ENCODE measurements at regions not wholly inside any gene's neighbourhood (a gene's known extent, or its start where the extent isn't known, plus 50 kb on each side); places are given as distances from the start of the nearest gene placed in this dataset.

GRCh38 chr9:13575558-13575957 lies 296.1 kb upstream of the MPDZ start:
- H3K4me3 ChIP-seq (ENCODE audit: low read depth, low read length) = no peak overlapping the region
- DNase-seq (ENCODE audit: low read depth) = no peak
- TF ChIP-seq, protein P1, sequence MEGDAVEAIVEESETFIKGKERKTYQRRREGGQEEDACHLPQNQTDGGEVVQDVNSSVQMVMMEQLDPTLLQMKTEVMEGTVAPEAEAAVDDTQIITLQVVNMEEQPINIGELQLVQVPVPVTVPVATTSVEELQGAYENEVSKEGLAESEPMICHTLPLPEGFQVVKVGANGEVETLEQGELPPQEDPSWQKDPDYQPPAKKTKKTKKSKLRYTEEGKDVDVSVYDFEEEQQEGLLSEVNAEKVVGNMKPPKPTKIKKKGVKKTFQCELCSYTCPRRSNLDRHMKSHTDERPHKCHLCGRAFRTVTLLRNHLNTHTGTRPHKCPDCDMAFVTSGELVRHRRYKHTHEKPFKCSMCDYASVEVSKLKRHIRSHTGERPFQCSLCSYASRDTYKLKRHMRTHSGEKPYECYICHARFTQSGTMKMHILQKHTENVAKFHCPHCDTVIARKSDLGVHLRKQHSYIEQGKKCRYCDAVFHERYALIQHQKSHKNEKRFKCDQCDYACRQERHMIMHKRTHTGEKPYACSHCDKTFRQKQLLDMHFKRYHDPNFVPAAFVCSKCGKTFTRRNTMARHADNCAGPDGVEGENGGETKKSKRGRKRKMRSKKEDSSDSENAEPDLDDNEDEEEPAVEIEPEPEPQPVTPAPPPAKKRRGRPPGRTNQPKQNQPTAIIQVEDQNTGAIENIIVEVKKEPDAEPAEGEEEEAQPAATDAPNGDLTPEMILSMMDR (IDR thresholded peaks at IDR 0.05; ENCODE audit: control insufficient read depth, extremely low read depth, insufficient read depth) = no peak

DNA sequence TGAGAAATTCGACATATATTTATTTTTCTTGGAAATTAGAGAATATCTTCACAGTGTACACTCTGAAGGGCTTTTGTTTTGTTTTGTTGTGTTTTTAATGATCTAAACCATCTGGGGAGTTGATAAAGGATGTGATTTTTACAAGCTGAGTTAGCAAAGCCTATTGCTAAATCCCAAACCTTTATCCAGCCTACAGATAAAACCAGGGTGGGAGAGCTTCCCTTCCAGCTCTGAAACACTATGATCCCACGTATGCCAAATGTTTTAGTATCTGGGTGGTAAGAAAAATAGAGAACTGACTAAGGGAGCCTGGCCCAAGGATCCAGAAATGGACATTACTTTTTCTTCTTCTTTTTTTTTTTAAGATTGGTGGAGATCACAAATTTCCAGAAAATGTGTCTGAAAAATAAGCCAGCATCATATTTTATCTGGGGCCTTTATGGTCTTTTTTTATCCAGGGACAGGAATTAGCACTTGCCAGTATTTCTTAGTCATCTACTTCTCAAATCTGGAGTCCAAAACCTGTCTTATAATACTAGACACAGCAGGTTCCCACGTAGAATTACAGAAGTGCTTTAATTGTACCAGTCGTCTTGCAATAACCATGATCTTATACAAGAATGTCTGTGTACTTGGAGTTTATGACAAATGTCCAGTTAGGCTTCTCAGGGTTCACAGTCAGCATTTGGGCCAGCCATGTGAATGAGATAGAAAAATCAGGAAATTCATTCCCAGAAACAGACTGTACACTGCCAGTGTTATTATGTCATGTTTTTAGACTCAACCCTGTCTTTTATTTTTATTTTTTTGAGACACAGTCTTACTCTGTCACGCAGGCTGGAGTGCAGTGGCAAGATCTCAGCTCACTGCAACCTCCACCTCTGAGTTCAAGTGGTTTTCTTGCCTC lies 290.8 kb upstream of the MPDZ start:
- TF ChIP-seq, protein P1 (IDR thresholded peaks at IDR 0.05; ENCODE audit: control insufficient read depth, extremely low read depth, insufficient read depth) = no peak

GRCh38 chr9:13569602-13570067 lies 290.1 kb upstream of the MPDZ start:
- no peak for DNase-seq (ENCODE audit: low read depth)
- no peak overlapping the region for H3K4me3 ChIP-seq (ENCODE audit: low read depth, low read length)
- TF ChIP-seq, protein P1 (IDR thresholded peaks at IDR 0.05; ENCODE audit: control insufficient read depth, extremely low read depth, insufficient read depth) = no peak

More for the DNA sequence above, 290.8 kb upstream of the MPDZ start:
- DNase-seq (ENCODE audit: low read depth) = no peak
- H3K4me3 ChIP-seq (ENCODE audit: low read depth, low read length) = no peak overlapping the region

DNA sequence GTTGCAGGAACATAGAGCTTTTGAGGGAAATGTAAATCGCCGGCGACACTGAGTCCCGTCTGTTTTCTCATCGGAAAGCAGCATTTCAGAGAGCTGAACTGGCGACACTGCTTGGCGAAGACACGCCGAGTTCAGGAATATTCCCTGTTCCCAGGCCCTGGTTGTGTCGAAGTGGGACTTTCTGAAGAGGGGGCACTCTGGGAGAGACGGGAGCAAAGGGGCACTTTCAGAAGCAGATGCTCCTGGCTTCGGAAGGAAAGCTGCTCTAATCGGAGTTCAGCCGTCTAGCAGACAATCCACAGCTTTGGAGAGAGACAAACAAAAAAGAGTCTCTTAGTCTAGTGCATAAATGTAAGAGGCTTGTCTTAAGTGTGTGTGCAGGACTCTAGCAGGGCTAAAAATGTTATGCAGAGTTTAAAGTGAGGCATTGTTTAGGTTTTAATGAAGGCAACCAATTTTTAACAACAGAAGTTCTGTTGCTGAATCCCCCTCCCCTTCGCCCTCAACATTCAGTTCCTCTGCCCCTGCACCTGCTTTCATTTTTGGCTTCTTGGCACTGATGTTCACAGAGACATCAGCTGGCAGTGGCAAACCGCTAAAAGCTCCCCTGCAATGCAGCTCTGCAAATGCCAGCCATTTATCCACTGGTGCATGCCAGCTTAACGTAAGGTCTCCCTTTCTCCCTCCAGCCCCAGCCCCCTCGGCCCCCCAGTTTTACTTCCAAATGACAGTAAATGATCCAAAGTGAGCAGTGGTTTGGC lies 289.5 kb upstream of the MPDZ start:
- H3K4me3 ChIP-seq (ENCODE audit: low read depth, low read length) = no peak overlapping the region
- no peak for DNase-seq (ENCODE audit: low read depth)
- TF ChIP-seq, protein P1 (IDR thresholded peaks at IDR 0.05; ENCODE audit: control insufficient read depth, extremely low read depth, insufficient read depth) = no peak

DNA sequence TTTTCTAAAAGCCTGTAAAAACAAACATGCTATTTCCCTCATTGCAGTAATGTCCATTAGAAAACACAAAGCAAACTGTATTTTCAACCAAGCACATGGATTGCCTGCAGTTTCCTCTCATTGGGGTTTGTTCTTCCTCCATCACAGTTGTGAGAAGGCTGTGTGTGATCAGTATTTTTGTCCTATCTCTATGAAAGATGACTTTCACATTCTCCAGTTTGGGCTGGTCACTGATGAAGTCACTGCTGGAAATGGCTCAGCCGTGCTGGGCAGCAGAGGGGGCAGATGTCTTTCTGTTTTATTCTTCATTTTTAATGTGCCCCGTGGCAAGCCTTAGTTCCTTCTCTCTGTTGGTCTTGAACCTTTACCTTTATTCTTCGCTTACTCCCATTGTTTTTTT lies 288.9 kb upstream of the MPDZ start:
- TF ChIP-seq, protein P1 (IDR thresholded peaks at IDR 0.05; ENCODE audit: control insufficient read depth, extremely low read depth, insufficient read depth) = no peak
- no peak overlapping the region for H3K4me3 ChIP-seq (ENCODE audit: low read depth, low read length)
- no peak for DNase-seq (ENCODE audit: low read depth)

- TF ChIP-seq, protein P1 (IDR thresholded peaks at IDR 0.05; ENCODE audit: control insufficient read depth, extremely low read depth, insufficient read depth) = no peak
Measured at GRCh38 chr9:13567833-13568232, 288.3 kb upstream of the MPDZ start.

More at GRCh38 chr9:13567833-13568232, 288.3 kb upstream of the MPDZ start:
- no peak overlapping the region for H3K4me3 ChIP-seq (ENCODE audit: low read depth, low read length)
- DNase-seq (ENCODE audit: low read depth) = no peak
